ENCODE measurements at regions not wholly inside any gene's neighbourhood (a gene's known extent, or its start where the extent isn't known, plus 50 kb on each side); places are given as distances from the start of the nearest gene placed in this dataset.

DNA sequence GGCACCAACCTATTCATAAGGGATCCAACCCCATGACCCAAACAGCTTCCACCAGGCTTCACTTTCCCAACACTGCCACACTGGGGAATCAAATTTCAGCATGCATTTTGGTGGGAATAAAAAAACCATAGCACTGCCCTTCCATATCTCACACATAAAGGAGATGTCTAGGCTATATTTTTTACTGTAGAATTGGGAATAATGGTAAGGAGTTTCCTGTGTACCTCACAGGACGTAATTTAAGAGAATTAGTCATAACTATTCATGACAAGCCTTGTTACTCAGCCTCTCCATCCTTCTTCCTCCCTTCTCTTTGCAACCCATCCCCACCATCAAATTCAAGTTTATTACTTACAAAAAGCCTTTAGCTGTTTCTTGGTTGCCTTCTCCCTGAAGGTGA is 352.1 kb downstream of the MLLT3 start:
- H3K27ac ChIP-seq (ENCODE audit: low read depth in 2 of 2, low read length in 2 of 2): no peak overlapping the region
- H3K9me3 ChIP-seq (ENCODE audit: control insufficient read depth in 2 of 2, low read length in 2 of 2): no peaks in the 10 kb centered on the region
- no peak overlapping the region for H3K4me3 ChIP-seq (ENCODE audit: low read length in 2 of 2)
- H3K36me3 ChIP-seq (ENCODE audit: control insufficient read depth in 2 of 2, insufficient read depth in 2 of 2, low read length in 2 of 2): no peaks in the 10 kb centered on the region
- no peaks in the 10 kb centered on the region for H3K4me1 ChIP-seq (ENCODE audit: control insufficient read depth in 2 of 2, insufficient read depth in 2 of 2, low read length in 2 of 2)
- H3K27me3 ChIP-seq (ENCODE audit: control insufficient read depth in 2 of 2, insufficient read depth in 2 of 2, low read length in 2 of 2): no peaks in the 10 kb centered on the region
- no peak overlapping the region for H3K9ac ChIP-seq (ENCODE audit: low read depth in 1 of 2, low read length in 2 of 2)

DNA sequence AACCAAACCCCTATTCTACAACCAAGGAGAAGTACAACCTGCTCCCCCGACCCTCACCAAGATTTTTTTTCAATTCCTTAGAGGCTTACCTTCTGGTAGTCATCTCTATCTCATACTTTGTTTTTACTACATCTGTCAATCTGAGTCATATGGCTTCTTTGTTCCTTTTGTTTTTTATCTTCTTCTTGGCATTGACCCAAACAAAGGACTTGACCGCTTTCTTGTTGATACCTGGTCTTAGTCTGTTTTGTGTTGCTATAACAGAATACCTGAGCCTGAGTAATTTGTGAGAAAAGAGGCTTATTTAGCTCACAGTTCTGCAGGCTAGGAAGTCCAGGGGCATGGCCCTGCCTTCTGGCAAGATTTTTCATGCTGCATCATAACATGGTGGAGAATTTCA is 352.7 kb downstream of the MLLT3 start:
- no peaks in the 10 kb centered on the region for H3K36me3 ChIP-seq (ENCODE audit: control insufficient read depth in 2 of 2, insufficient read depth in 2 of 2, low read length in 2 of 2)
- no peaks in the 10 kb centered on the region for H3K9me3 ChIP-seq (ENCODE audit: control insufficient read depth in 2 of 2, low read length in 2 of 2)
- no peak overlapping the region for H3K27ac ChIP-seq (ENCODE audit: low read depth in 2 of 2, low read length in 2 of 2)
- no peak overlapping the region for H3K4me3 ChIP-seq (ENCODE audit: low read length in 2 of 2)
- H3K4me1 ChIP-seq (ENCODE audit: control insufficient read depth in 2 of 2, insufficient read depth in 2 of 2, low read length in 2 of 2): no peaks in the 10 kb centered on the region
- no peak overlapping the region for H3K9ac ChIP-seq (ENCODE audit: low read depth in 1 of 2, low read length in 2 of 2)
- no peaks in the 10 kb centered on the region for H3K27me3 ChIP-seq (ENCODE audit: control insufficient read depth in 2 of 2, insufficient read depth in 2 of 2, low read length in 2 of 2)

DNA sequence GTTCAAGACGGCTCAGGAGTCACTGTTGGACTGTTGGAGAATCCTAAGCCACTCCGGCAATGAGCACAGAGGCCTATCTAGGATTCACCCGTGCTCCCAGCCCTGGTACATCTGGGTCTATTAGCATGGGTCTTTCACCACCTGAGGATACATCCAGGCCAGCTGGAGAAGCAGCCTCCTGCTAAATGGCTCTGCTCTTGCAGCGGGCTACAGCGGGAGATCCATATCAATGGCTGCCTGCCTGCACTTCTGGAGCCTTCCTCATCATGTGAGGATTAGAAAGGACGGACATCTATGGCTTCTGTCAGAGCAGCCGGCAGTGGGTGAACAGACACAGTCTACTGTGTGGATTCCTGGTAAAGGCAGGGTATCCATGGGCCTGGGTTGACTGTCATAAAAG is 357.4 kb downstream of the MLLT3 start:
- H3K27me3 ChIP-seq (ENCODE audit: control insufficient read depth in 2 of 2, insufficient read depth in 2 of 2, low read length in 2 of 2): no peaks in the 10 kb centered on the region
- H3K4me3 ChIP-seq (ENCODE audit: low read length in 2 of 2): no peak overlapping the region
- H3K9ac ChIP-seq (ENCODE audit: low read depth in 1 of 2, low read length in 2 of 2): no peak overlapping the region
- no peaks in the 10 kb centered on the region for H3K36me3 ChIP-seq (ENCODE audit: control insufficient read depth in 2 of 2, insufficient read depth in 2 of 2, low read length in 2 of 2)
- H3K4me1 ChIP-seq (ENCODE audit: control insufficient read depth in 2 of 2, insufficient read depth in 2 of 2, low read length in 2 of 2): no peaks in the 10 kb centered on the region
- H3K27ac ChIP-seq (ENCODE audit: low read depth in 2 of 2, low read length in 2 of 2): no peak overlapping the region
- no peaks in the 10 kb centered on the region for H3K9me3 ChIP-seq (ENCODE audit: control insufficient read depth in 2 of 2, low read length in 2 of 2)

DNA sequence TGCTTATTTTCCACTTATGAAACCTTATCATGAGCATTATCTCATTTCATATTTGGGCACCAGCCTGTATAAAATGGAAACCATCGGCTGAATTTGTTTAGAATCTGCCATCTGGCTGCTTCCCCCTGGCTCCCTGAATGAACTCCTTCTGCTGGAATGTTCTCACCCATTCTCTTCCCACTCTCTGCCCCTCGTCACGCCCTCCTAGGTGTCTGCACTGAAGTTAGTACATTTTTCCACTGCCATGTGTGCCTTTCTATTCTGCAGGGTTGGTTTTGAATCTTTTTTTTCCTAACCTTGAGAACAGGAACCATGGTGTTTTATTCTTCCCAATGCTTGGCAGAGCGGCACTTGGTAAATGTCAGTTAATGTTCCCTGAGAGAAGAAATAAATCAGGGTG is 359.7 kb downstream of the MLLT3 start:
- H3K27me3 ChIP-seq (ENCODE audit: control insufficient read depth in 2 of 2, insufficient read depth in 2 of 2, low read length in 2 of 2): no peaks in the 10 kb centered on the region
- H3K27ac ChIP-seq (ENCODE audit: low read depth in 2 of 2, low read length in 2 of 2): no peak overlapping the region
- no peak overlapping the region for H3K9ac ChIP-seq (ENCODE audit: low read depth in 1 of 2, low read length in 2 of 2)
- no peak overlapping the region for H3K4me3 ChIP-seq (ENCODE audit: low read length in 2 of 2)
- H3K36me3 ChIP-seq (ENCODE audit: control insufficient read depth in 2 of 2, insufficient read depth in 2 of 2, low read length in 2 of 2): no peaks in the 10 kb centered on the region
- no peaks in the 10 kb centered on the region for H3K4me1 ChIP-seq (ENCODE audit: control insufficient read depth in 2 of 2, insufficient read depth in 2 of 2, low read length in 2 of 2)
- H3K9me3 ChIP-seq (ENCODE audit: control insufficient read depth in 2 of 2, low read length in 2 of 2): no peaks in the 10 kb centered on the region

DNA sequence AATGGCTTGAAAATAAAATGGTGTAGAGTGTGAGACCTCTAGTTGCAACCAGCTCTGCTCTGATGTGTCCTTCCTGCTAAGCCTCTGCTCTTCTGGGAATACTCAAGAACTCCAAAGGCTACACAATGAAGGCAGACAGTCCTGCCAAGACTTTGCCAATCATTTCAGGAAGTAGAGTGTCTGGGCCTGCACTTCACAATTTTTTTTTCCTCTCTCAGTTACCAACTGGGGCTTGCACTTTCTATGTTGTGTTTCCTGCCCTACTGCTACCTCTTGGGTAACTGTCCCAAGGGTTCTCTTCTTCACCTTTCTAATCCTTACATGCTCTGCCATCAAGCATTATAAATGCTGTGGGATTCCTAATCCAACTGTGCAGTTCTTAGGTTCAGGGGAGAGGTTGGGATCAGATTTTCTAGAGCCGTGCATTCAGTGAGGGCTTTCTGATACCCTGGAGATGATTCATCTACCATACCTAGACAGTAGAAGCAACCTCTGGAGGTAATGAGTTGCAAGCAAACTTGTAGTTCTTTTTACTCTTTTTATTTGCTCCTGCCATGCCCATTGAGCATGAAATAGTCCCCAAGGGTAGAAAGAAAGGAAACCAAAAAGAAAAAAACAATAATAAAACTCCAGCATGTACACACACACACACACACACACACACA is 365.9 kb downstream of the MLLT3 start:
- no peaks in the 10 kb centered on the region for H3K4me1 ChIP-seq (ENCODE audit: control insufficient read depth in 2 of 2, insufficient read depth in 2 of 2, low read length in 2 of 2)
- no peak overlapping the region for H3K27ac ChIP-seq (ENCODE audit: low read depth in 2 of 2, low read length in 2 of 2)
- H3K9me3 ChIP-seq (ENCODE audit: control insufficient read depth in 2 of 2, low read length in 2 of 2): no peaks in the 10 kb centered on the region
- H3K27me3 ChIP-seq (ENCODE audit: control insufficient read depth in 2 of 2, insufficient read depth in 2 of 2, low read length in 2 of 2): no peaks in the 10 kb centered on the region
- no peak overlapping the region for H3K9ac ChIP-seq (ENCODE audit: low read depth in 1 of 2, low read length in 2 of 2)
- no peaks in the 10 kb centered on the region for H3K36me3 ChIP-seq (ENCODE audit: control insufficient read depth in 2 of 2, insufficient read depth in 2 of 2, low read length in 2 of 2)
- no peak overlapping the region for H3K4me3 ChIP-seq (ENCODE audit: low read length in 2 of 2)

DNA sequence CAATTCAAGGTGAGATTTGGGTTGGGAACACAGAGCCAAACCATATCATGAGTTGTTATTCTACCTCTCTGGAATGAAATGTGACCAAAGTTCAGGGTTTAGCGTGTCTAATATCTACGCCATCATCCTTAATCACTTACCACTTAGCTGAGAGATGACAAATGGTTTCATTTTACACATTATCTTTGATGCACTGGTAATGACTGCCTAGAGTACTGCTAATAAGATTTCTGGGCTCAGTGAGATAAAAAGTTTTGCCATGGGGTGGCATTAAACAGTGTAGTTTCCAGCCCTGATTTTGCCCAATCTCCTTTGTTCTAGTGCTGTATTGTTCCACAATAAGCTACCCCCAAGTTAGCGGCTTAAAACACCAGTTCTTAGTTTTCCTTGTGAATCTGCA is 367.2 kb downstream of the MLLT3 start:
- H3K27ac ChIP-seq (ENCODE audit: low read depth in 2 of 2, low read length in 2 of 2): no peak overlapping the region
- no peak overlapping the region for H3K9ac ChIP-seq (ENCODE audit: low read depth in 1 of 2, low read length in 2 of 2)
- H3K9me3 ChIP-seq (ENCODE audit: control insufficient read depth in 2 of 2, low read length in 2 of 2): no peaks in the 10 kb centered on the region
- no peaks in the 10 kb centered on the region for H3K4me1 ChIP-seq (ENCODE audit: control insufficient read depth in 2 of 2, insufficient read depth in 2 of 2, low read length in 2 of 2)
- no peaks in the 10 kb centered on the region for H3K36me3 ChIP-seq (ENCODE audit: control insufficient read depth in 2 of 2, insufficient read depth in 2 of 2, low read length in 2 of 2)
- no peaks in the 10 kb centered on the region for H3K27me3 ChIP-seq (ENCODE audit: control insufficient read depth in 2 of 2, insufficient read depth in 2 of 2, low read length in 2 of 2)
- no peak overlapping the region for H3K4me3 ChIP-seq (ENCODE audit: low read length in 2 of 2)

DNA sequence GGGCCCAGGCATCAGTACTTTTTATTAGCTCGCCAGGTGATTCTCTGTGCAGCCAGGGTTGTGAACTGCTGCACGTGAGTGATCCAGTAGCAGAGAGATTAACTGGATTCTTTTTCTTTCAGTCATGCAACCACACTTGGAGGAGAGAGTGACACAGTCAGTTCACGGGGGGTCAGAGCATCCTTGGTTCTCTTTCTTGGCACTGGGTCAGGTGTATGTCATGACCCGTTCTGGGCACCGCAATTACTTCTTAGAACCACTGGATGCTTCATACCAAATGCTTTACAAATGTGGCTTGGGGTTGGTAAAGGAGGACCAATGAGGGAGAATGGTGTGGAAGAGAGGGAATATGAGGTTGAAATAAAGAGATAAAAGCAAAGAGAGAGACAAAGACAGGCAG is 368.7 kb downstream of the MLLT3 start:
- no peaks in the 10 kb centered on the region for H3K27me3 ChIP-seq (ENCODE audit: control insufficient read depth in 2 of 2, insufficient read depth in 2 of 2, low read length in 2 of 2)
- H3K27ac ChIP-seq (ENCODE audit: low read depth in 2 of 2, low read length in 2 of 2): no peak overlapping the region
- H3K9me3 ChIP-seq (ENCODE audit: control insufficient read depth in 2 of 2, low read length in 2 of 2): no peaks in the 10 kb centered on the region
- no peak overlapping the region for H3K4me3 ChIP-seq (ENCODE audit: low read length in 2 of 2)
- H3K36me3 ChIP-seq (ENCODE audit: control insufficient read depth in 2 of 2, insufficient read depth in 2 of 2, low read length in 2 of 2): no peaks in the 10 kb centered on the region
- H3K4me1 ChIP-seq (ENCODE audit: control insufficient read depth in 2 of 2, insufficient read depth in 2 of 2, low read length in 2 of 2): no peaks in the 10 kb centered on the region
- no peak overlapping the region for H3K9ac ChIP-seq (ENCODE audit: low read depth in 1 of 2, low read length in 2 of 2)

DNA sequence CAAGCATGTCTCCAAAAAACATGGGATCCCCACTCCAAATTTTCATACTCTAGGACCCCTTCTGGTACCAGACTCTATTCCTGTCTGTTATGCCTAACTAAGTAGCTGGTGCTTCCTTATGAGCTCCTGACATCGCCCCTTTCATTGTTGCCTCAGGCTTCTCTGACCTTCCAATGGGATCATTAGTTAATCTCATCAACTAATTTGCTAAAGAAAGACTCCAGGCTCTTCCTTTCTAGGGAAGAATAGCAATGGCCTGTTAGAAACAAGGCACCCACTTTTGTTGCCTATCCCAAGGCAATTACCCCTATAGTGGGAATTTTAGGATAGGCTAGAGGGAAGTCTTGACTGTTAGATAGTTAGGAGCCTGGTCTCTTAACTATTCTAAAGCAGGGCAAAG is 369.5 kb downstream of the MLLT3 start:
- Histone ChIP-seq H3K36me3 (ENCODE audit: control insufficient read depth in 2 of 2, insufficient read depth in 2 of 2, low read length in 2 of 2) (no peaks in the 10 kb centered on the region), H3K27ac (ENCODE audit: low read depth in 2 of 2, low read length in 2 of 2) (no peak overlapping the region)

DNA sequence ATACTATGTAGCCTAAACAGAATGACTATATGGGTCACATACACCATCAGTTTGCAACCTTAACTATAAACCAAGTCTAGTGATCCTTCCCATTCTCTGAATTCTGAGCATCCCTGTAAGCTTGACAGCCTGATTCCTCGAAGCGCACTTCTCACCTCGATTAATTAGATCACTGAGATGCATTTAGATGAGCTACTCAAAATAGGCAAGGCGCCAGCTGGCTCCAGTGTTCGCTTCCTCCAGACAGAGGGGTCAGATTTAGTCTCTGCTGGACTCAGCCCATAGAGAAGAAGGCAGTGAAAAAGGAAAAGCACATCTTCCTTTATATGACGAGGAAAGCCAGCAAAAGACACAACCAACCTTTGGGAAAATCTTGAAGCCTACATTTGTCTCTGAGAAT is 371.5 kb downstream of the MLLT3 start:
- Histone ChIP-seq H3K36me3 (ENCODE audit: control insufficient read depth in 2 of 2, insufficient read depth in 2 of 2, low read length in 2 of 2) (no peaks in the 10 kb centered on the region), H3K4me3 (ENCODE audit: low read length in 2 of 2) (no peak overlapping the region), H3K9ac (ENCODE audit: low read depth in 1 of 2, low read length in 2 of 2) (no peak overlapping the region), H3K27ac (ENCODE audit: low read depth in 2 of 2, low read length in 2 of 2) (no peak overlapping the region), H3K27me3 (ENCODE audit: control insufficient read depth in 2 of 2, insufficient read depth in 2 of 2, low read length in 2 of 2) (no peaks in the 10 kb centered on the region), H3K9me3 (ENCODE audit: control insufficient read depth in 2 of 2, low read length in 2 of 2) (no peaks in the 10 kb centered on the region), H3K4me1 (ENCODE audit: control insufficient read depth in 2 of 2, insufficient read depth in 2 of 2, low read length in 2 of 2) (no peaks in the 10 kb centered on the region)

More for the DNA sequence above, 369.5 kb downstream of the MLLT3 start:
- no peaks in the 10 kb centered on the region for H3K4me1 ChIP-seq (ENCODE audit: control insufficient read depth in 2 of 2, insufficient read depth in 2 of 2, low read length in 2 of 2)
- H3K9me3 ChIP-seq (ENCODE audit: control insufficient read depth in 2 of 2, low read length in 2 of 2): no peaks in the 10 kb centered on the region
- no peaks in the 10 kb centered on the region for H3K27me3 ChIP-seq (ENCODE audit: control insufficient read depth in 2 of 2, insufficient read depth in 2 of 2, low read length in 2 of 2)
- no peak overlapping the region for H3K9ac ChIP-seq (ENCODE audit: low read depth in 1 of 2, low read length in 2 of 2)
- no peak overlapping the region for H3K4me3 ChIP-seq (ENCODE audit: low read length in 2 of 2)

DNA sequence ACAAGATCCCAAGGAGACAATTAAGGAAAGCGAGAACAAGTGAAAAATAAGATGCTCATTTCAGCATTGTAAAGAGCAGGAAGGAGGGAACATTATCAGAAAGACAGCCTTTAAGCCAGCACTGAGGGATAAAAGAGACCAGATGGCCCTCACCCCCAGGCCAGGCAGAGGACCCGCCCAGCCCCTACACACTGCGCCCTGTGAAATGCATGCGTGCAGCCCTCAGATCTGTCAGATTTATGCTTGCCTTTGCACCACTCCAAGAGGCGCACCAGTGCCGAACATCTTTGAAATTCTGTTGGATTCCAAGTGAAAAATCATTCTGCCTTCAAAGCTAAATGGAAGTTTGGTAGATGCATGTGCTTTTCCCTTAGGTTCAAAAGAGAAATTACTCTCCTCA is 378.0 kb downstream of the MLLT3 start:
- no peak overlapping the region for H3K9ac ChIP-seq (ENCODE audit: low read depth in 1 of 2, low read length in 2 of 2)
- no peaks in the 10 kb centered on the region for H3K27me3 ChIP-seq (ENCODE audit: control insufficient read depth in 2 of 2, insufficient read depth in 2 of 2, low read length in 2 of 2)
- H3K9me3 ChIP-seq (ENCODE audit: control insufficient read depth in 2 of 2, low read length in 2 of 2): no peaks in the 10 kb centered on the region
- no peaks in the 10 kb centered on the region for H3K36me3 ChIP-seq (ENCODE audit: control insufficient read depth in 2 of 2, insufficient read depth in 2 of 2, low read length in 2 of 2)
- no peak overlapping the region for H3K27ac ChIP-seq (ENCODE audit: low read depth in 2 of 2, low read length in 2 of 2)
- H3K4me3 ChIP-seq (ENCODE audit: low read length in 2 of 2): no peak overlapping the region
- H3K4me1 ChIP-seq (ENCODE audit: control insufficient read depth in 2 of 2, insufficient read depth in 2 of 2, low read length in 2 of 2): no peaks in the 10 kb centered on the region

DNA sequence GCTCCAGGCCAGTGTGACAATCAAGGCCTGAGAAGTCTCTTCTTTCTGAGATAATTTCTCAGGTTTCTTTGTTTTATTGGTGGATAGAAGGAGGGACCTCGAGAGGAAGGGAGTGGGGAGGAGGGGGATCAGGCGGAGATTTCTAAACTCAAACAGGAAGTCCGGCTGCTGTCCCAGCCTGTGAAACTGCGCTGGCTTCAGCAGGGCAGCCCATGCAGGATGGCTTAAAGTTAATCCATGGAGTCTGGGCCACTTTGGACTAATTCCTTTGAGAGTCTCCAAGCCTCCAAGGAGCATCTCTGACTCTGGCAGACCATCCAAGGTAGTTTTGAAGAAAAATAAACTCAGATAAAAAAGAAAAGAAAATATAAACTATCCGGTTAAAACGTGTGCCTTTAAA is 378.5 kb downstream of the MLLT3 start:
- H3K4me1 ChIP-seq (ENCODE audit: control insufficient read depth in 2 of 2, insufficient read depth in 2 of 2, low read length in 2 of 2): no peaks in the 10 kb centered on the region

More for the DNA sequence above, 378.5 kb downstream of the MLLT3 start:
- Histone ChIP-seq H3K27ac (ENCODE audit: low read depth in 2 of 2, low read length in 2 of 2) (no peak overlapping the region), H3K27me3 (ENCODE audit: control insufficient read depth in 2 of 2, insufficient read depth in 2 of 2, low read length in 2 of 2) (no peaks in the 10 kb centered on the region), H3K36me3 (ENCODE audit: control insufficient read depth in 2 of 2, insufficient read depth in 2 of 2, low read length in 2 of 2) (no peaks in the 10 kb centered on the region), H3K9ac (ENCODE audit: low read depth in 1 of 2, low read length in 2 of 2) (no peak overlapping the region), H3K9me3 (ENCODE audit: control insufficient read depth in 2 of 2, low read length in 2 of 2) (no peaks in the 10 kb centered on the region), H3K4me3 (ENCODE audit: low read length in 2 of 2) (no peak overlapping the region)

Measured in mucosa of rectum (tissue), 2 donors.